Activated gamma-delta T cell (primary cell): ENCODE measurements at regions not wholly inside any gene's neighbourhood (a gene's known extent, or its start where the extent isn't known, plus 50 kb on each side); places are given as distances from the start of the nearest gene placed in this dataset.

Source experiments
- DNase-seq: peaks from one replicate; lab custom pipeline; 2025; lab: John Stamatoyannopoulos, UW

DNA sequence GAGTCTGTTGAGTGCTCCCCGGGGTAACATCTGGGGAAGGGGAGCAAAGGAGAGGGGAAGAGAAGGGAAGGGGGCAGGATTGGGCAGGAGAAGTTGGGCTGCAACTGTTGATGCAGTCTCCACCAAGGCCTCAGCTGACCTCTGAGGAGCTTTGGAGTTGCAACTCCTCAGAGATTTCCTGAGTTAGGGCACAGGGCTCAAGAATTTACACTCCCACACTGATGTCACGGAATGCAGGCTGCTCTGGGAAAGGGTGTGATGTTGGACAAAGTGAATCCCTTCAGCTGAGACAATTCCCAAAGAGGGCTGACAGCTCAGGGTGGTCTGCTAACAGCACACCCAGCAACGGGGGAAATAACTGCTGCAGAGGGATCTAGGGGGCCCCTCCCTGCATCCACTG lies 295.6 kb downstream of the PCNX1 start:
- no peak for DNase-seq

DNA sequence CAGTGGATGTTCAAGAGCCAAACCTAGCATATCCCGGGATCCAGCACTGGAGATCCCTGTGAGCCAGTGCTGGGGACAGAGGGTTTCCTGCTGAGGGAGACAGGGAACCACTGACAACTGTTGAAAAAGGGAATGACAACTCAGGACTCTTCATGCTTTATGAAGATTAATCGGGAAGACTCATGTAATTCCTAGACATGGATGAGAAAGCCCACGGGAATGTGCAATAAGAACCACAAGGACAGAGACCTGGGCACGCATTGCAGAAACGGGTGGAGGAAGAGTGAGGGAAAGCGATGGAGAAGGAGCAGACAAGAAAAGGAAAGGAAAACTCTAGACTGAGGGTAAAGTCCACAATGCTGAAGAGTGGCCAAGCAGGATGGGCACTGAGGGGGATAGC lies 296.0 kb downstream of the PCNX1 start:
- DNase-seq, result no peak

DNA sequence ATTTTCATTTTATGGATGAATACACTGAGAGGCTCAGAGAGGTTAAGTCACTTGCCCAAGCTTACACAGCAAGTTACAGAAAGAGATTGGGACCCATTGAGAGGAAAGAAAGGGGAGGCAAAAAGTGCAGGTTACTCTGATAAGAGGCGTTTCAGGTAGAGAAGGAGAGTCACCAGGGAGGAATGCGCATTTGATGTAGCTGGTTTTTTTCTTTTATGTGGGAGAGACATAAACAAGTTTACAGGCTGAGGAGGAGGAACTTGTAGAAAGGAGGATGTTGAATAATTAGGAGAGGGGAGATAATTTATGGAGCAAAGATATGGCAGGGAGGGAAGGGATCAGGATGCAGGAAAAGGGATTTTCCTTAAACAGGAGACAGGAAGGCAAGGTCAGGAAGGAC lies 297.0 kb downstream of the PCNX1 start:
- no peak for DNase-seq

DNA sequence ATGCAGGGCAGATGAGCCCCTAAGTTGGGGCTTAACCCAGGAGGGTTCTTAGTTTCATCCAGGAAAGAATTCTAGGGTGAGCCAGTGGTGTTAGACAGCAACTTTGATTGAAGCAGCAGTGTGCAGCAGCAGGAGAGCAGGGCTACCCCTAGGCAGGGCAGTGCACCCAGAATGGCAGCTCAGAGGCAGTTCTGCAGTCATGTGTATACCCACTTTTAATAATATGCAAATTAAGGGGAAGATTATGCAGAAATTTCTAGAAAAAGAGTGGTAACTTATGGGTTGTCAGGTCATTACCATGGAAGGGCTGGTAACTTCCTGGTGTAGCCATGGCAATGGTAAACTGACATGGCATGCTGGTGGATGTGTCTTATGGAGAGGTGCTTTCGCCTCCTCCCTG lies 297.5 kb downstream of the PCNX1 start:
- DNase-seq, result no peak

DNA sequence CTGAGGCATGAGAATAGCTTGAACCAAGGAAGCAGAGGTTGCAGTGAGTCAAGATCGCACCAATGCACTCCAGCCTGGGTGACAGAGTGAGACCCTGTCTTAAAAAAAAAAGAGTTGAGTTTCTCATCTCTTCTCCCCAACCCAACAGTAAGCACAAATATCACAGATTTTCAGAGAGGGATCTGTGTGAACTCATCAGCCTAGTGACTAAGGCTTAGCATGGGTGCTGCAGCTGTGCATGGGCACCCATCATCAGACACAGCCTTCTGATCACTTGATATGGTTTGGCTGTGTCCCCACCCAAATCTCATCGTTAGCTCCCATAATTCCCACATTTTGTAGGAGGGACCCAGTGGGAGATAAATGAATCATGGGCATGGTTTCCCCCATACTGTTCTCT lies 298.9 kb downstream of the PCNX1 start:
- DNase-seq, result no peak

DNA sequence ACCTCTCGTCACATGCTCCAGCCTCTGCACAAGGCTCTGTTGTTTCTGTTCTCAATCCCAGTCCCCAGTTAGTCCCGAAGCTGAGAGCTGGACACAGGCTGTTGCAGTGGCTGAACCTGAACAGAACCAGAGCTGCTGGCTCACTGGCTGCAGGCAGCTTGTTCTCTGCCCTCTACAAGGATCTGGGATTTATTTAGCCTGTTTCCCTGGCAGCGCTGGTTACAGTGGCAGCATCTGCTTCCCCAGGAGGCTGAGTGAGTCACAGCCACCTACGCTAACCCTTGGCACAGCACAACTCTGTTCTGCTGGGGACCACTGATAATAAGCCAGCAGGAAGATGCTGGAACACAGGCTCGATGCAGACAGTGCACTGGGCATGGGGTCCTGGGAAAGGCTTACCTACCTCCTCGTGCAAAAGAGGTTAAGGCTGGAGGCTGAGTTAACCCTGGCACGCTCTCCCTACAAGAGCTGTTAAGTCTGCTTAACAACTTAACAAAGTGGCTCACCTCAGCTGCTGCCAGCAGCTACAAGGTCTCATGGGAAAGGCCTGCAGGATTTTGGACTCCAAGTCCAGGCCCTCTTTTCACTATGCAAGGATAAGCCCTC lies 299.6 kb downstream of the PCNX1 start:
- no peak for DNase-seq

DNA sequence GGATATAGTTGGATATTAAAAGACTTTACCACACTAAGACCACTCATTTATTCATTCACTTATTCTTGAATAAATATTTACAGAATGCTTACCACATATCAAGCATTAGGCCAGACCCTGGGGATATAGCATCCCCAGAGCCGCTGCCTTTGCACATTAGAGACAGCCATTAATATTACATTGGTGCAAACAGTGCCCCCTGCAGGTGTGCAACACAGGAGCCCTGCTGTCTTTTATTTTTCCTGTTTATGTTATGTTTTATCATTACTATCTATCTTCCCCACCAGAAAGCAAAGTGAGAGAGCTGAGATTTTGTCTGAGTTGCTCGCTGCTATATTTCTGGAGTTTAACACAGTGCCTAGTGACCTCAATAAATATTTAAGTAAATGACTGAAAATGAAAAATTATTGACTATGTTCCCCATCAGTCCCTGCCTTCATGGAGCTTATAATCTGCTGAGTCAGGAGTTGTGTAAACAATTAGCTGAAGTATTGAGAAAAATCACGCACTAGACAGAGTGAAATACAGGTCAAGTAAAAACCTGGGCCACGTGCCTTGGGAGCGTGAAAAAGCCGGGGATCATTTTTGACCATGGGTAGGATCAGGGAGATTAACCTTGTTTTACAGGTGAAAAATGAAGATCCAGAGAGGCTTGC lies 301.6 kb downstream of the PCNX1 start:
- no peak for DNase-seq

DNA sequence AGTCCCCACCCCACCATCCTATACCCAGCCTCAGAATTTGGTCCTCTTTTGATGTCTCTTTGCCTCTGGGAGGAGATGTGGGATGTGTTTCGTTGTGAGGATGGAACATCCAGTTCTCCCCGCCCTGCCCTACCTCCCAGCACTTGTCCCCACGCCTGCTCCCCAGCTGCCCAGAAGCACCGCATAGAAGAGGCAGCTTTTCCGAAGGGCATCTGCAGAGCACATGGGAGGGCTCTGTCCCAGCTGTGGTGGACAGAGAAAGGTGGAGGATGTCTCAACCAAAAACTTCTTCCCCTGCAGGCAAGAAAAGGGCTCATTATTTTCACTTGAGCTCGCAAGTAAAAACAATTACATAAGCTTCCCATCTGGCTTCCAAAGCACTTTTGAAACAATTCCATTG lies 302.6 kb downstream of the PCNX1 start:
- DNase-seq, result no peak

DNA sequence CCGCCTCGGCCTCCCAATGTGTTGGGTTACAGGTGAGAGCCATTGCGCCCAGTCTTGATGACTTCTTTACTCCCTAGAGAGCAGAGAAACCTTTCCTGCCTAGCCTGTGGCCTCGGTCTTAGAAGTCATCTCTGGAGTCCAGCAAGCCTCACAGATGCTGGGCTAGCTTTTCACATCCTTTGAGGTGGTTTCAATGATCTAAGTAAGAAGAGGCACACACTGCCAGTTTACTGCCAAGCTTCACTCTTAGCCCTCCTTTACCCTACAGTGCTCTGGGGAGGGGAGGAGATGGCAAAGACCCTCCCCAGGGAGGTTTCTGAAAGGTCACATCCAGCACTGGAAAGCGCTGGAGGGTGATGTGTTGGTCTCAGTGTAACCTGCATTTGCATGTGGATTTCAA lies 304.8 kb downstream of the PCNX1 start:
- no peak for DNase-seq

DNA sequence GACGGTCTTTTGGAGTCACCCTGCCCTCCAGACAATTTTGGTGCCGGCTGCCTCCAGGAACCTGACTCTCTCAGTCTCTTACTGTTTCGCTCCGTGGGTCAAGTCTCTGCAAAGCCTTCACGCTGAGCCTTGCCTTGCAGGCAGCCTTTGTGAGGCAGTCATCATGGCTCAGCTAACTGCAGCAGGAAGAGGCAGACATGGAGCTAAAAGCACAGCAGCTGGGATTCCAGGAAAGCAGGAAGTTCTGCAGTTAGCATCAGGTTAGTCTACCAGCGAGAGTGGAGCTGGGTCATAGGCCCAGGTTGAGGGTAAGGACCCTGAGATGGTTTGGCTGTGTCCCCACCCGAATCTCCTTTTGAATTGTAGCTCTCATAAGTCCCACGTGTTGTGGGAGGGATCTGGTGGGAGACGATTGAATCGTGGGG lies 305.4 kb downstream of the PCNX1 start:
- DNase-seq, result no peak

DNA sequence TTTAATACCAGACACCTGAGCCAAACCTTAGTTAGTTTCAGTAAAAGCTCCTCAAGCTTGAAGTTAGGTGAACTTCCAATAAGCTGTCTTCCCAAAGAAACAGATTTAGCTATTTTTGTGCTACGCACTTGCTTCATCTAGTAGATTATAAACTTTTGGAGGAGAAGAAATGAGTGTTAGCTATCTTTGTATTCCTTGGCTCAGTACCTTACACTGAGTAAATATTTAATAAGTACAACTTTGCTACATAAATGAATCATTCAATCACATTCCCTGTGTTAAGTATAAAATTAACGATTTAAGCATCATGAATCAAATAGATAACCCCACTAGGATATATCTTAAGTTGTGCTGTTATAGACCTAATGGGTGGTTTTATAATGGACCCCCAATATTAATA lies 307.0 kb downstream of the PCNX1 start:
- DNase-seq, result no peak

DNA sequence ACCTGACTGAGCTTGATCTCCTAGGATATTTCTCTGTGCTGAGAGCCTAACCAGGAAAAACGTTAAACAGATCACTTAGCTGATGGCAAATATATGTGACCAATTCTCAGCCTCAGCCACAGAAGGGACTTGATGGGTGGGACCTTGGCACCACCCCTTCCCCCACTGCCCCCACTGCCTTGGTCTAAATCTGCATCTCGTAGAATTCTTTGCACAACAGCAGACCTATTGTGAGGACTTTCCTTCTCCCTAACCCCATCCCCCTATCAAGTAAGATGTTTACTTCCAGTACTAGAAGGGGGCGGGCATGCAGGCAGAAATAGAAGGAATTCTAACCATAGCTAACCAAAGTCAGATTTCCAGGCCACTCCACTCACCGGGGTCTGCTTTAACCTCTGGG lies 313.2 kb downstream of the PCNX1 start:
- DNase-seq, result no peak

DNA sequence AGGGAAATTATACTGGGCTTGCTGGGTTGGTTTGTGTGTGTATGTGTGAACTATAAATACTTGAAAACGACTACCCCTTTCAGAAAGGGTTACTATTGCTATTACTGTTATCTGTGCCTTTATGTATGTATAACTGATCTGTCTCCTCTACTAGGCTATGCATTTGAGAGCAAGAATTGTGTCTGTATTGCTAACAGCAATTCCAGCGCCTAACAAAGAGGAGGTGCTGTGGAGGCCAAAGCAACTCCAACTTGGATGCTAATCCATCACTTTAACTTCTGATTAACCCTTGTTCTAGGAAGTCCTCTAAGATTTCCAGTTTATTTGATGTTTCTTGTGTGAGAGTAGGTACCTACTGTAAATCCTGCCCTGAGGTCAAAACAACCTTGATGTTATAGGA lies 313.9 kb downstream of the PCNX1 start:
- no peak for DNase-seq

DNA sequence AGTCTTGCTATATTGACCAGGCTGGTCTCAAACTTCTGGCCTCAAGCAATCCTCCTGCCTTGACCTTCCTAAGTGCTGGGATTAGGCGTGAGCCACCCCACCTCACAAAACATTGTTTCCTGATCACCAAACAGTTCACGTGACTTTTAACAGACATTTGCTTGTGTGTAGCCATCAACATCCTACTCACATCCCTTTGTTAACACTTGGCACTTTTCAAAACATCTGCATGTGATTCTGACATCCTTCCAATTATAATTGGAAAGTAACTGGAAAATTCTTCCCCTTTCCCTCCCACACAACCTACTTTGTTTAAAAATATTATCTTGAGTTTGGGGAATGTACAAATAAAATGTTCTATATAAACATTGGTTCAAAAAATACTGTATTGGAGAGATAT lies 317.9 kb downstream of the PCNX1 start:
- no peak for DNase-seq

DNA sequence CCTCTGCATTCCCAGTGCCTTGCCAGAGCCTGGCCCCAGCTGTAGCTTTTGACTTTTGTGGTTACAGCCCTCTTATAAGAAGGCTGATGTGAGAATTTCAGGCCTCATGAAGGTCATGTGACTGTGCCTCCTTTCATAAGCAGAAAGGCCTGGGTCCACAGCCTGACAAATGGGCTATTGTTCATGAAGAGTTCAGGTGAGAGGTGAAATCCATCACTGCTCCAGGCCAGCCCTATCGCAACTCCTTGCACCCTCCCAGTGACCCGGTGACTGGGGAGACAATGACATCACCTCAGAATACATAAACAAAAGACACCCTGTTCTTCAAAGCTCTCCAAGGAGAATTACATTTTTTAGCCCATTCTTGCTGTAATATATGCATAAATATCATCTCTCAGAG lies 321.5 kb downstream of the PCNX1 start:
- DNase-seq, result no peak

DNA sequence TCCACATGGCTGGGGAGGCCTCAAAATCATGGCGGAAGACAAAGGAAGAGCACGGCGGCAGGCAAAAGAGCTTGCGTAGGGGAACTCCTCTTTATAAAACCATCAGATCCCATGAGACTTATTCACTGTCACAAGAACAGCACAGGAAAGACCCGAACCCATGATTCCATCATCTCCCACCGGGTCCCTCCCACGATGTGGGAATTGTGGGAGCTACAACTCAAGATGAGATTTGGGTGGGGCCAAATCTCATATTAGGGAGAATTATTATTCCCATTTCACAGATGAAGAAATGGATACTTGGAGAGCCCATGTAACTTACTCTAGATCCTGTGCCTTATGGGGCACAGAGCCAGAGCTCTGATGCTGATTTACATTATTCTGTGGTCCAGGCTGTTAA lies 322.6 kb downstream of the PCNX1 start:
- no peak for DNase-seq

DNA sequence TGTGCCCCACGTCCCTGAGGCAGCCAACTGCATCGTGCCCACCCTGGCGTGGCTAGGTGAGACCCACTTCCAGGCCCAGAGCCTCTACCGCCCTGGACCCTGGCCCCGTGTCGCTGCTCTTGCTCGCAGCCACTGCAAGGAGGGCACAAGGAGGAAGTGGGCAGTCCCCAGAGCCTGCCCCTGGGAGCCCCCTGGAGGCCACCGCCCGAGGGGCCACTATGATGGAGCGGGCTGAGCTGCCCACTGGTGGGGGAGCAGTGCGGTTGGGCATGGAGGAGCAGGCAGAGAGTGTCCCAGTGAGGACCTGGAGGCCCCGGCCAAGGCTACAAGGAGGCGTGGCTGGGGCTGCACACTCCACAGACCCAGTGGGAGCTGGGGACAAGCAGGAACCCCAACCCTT lies 323.6 kb downstream of the PCNX1 start:
- no peak for DNase-seq

DNA sequence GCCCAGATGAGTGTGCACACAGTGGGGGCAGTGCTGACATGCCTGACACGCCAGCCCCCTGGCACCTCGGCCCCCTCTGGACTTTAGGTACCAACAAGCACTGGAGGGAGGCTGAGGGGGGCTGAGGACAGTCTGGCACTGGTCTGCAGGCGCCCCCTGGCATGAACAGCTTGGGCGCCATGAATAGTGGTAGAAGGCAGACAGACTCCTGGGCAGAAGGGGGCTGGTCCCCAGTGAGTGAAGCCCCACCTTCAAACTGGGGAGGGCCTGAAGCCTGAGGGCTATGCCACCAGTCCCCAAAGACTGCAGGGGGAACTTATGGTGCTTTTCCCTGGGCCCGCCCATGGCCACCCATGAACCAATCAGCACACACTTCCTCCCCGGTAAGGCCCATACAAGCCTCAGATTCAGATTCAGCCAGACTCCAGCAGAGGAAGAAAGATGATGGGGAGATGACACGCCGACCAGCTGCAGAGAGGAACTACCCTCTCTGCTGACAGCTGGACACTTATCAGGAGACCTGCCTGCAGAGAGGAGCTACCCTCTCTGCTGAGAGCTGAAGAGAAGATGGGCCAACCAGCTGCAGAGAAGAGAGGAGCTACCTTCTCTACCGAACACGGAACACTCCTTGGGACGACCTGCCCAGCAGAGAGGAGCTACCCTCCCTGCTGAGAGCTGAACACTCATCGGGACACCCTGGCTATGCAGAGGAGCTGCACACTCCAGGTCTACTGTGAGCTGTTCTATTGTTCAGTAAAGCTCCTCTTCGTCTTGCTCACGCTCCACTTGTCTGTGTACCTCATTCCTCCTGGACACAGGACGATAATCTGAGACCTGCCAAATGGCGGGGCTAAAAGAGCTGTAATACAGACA lies 324.5 kb downstream of the PCNX1 start:
- DNase-seq, result no peak

DNA sequence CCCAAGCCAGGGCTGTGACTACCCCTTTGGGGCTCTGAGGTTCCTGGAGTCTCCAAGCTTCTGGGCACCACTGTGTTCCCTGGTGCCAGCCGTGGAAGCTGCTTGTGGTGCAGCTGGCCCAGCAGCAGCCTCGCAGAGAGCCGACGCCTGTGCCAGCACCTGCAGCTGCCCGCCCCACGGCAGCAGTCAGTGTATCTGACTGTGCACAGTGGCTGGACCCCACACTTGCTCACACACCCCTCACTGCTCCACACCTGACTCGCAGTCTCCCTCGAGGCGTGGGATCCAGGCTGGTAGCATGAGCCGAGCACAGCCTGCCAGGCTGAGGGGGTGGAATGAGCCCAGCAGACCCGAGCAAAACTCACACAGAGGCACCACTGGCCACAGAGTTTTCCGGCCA lies 325.2 kb downstream of the PCNX1 start:
- no peak for DNase-seq

DNA sequence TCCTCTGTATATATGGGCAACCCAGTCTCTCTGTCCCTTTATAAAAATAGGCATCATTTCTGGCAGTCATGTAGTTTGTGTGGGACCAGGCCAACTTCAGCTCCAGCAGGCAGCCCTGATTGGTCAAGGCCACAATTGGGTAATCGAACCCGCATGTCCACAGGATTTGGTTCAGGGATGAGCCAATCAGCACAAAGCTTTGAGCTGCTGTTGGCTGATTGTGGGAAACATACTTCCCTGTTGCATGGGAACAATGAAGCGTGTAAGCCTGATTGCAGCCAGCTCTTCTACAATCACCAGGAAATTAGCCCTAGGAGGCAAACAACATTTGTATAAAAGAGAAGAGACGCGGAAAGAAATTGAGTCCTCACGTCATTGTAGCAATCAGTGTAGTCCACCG lies 328.6 kb downstream of the PCNX1 start:
- no peak for DNase-seq

DNA sequence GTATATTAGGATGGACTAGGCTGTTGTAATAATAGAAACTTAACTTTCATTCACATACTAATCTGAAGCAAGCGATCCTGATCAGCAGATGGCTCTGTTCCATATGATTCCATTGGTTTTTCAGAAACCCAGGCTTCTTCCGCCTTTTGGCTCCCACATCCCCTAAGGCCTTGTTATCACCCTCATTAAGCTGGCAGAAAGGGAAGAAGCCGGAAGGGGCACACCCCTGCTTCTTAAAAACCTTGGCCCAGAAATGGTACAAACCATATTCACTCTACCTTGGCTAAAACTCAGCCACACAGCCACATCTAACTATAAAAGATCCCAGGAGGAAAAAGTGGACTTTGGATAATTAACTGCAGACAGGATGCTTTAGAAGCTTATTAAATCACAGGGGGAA lies 329.2 kb downstream of the PCNX1 start:
- no peak for DNase-seq

DNA sequence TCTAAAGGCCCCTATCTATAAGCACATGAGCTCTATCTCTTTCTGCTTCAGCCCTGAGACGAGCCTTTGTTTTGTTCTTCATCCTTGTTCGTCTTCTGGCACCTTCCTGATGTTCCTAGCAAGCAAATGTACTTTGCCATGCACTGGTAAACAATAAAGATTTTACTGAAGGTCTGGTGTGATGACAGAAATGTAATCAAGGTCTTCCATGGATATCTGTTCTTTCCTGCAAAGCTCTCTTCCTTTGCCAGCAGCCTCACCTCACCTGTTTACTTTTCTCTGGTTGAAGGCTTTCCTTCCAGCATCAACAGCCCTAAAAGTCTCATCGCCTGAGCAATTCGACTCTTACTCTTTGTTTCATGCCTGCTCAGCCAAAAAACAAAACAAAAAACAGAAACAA lies 330.3 kb downstream of the PCNX1 start:
- no peak for DNase-seq

DNA sequence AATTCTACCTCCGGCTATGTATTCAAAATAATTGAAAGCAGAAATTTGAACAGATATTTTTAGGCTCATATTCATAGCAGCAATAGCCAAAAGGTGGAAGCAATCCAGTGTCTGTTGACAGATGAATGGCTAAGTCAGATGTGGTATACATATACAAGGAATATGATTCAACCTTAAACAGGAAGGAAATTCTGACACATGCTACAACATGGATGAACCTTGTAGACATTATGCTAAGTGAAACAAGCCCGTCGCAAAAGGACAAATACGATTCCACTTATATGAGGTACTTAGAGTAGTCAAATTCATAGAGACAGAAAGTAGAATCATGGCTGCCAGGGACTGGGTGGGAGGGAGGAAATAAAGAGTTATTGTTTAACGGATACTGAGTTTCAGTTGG lies 331.6 kb downstream of the PCNX1 start:
- no peak for DNase-seq
